MM.1S (cell line): ENCODE measurements at regions not wholly inside any gene's neighbourhood (a gene's known extent, or its start where the extent isn't known, plus 50 kb on each side); places are given as distances from the start of the nearest gene placed in this dataset.

ENCODE experiments used
- DNase-seq: peaks from one replicate; pipeline ENCODE4 v3.0.0-alpha.2; 2015
- H2AFZ ChIP-seq: fragments of 300-600 bp; sonication (generic); 2 replicates; pipeline ENCODE4 v1.6.0; 2016; ENCODE audit warnings: antibody characterized with exemption, low read length
- H3F3A ChIP-seq: fragments of 300-600 bp; sonication (generic); 2 replicates; pipeline ENCODE4 v1.6.1; 2016; ENCODE audit warnings: mild to moderate bottlenecking, antibody characterized with exemption, low read length, moderate library complexity, mixed read lengths; ENCODE audit not compliant: insufficient read depth
- H3K27ac ChIP-seq: fragments of 300-600 bp; sonication (generic); 2 replicates; pipeline ENCODE4 v1.5.1; 2016; ENCODE audit warnings: mild to moderate bottlenecking, low read length
- H3K27me3 ChIP-seq: fragments of 300-600 bp; sonication (generic); replicated peaks from 2 replicates; pipeline ENCODE4 v1.6.0; 2016; ENCODE audit warnings: low read length; ENCODE audit not compliant: insufficient read depth
- H3K36me3 ChIP-seq: fragments of 300-600 bp; sonication (generic); replicated peaks from 2 replicates; pipeline ENCODE4 v1.6.1; 2016; ENCODE audit warnings: mild to moderate bottlenecking, low read length, mixed read lengths; ENCODE audit not compliant: insufficient read depth
- H3K4me1 ChIP-seq: fragments of 300-600 bp; sonication (generic); 2 replicates; pipeline ENCODE4 v1.6.1; 2016; ENCODE audit warnings: low read length, mixed read lengths
- H3K4me2 ChIP-seq: fragments of 300-600 bp; sonication (generic); 2 replicates; pipeline ENCODE4 v1.6.0; 2016; ENCODE audit warnings: low read depth, low read length
- H3K4me3 ChIP-seq: fragments of 300-600 bp; sonication (generic); 2 replicates; pipeline ENCODE4 v1.5.1; 2016; ENCODE audit warnings: low read length, mixed read lengths
- H3K79me2 ChIP-seq: fragments of 300-600 bp; sonication (generic); 2 replicates; pipeline ENCODE4 v1.6.1; 2016; ENCODE audit warnings: mixed run types, low read length, mixed read lengths
- H3K9ac ChIP-seq: fragments of 300-600 bp; sonication (generic); 2 replicates; pipeline ENCODE4 v1.6.1; 2016; ENCODE audit warnings: low read length, mixed read lengths
- H3K9me2 ChIP-seq: fragments of 300-600 bp; sonication (generic); replicated peaks from 2 replicates; pipeline ENCODE4 v1.6.1; 2016; ENCODE audit warnings: mild to moderate bottlenecking, low read length, mixed read lengths; ENCODE audit not compliant: insufficient read depth
- H3K9me3 ChIP-seq: fragments of 300-600 bp; sonication (generic); replicated peaks from 2 replicates; pipeline ENCODE4 v1.6.1; 2016; ENCODE audit warnings: mild to moderate bottlenecking, low read length, mixed read lengths; ENCODE audit not compliant: insufficient read depth
- H4K20me1 ChIP-seq: fragments of 300-600 bp; sonication (generic); 2 replicates; pipeline ENCODE4 v1.6.1; 2016; ENCODE audit warnings: mild to moderate bottlenecking, low read length, moderate library complexity, mixed read lengths; ENCODE audit not compliant: insufficient read depth
- EZH2 ChIP-seq: fragments of 300-600 bp; sonication (generic); optimal IDR thresholded peaks from 2 replicates; pipeline ENCODE3; 2017; ENCODE audit warnings: low read depth, mild to moderate bottlenecking, antibody characterized with exemption, low read length, mixed read lengths
- EZH2phosphoT487 ChIP-seq: fragments of 300-600 bp; sonication (generic); IDR thresholded peaks from 2 replicates; pipeline ENCODE4 v1.6.1; 2018; ENCODE audit warnings: antibody characterized with exemption, low read length
- TF ChIP-seq, protein P1 (sequence below): fragments of 300-600 bp; sonication (generic); IDR thresholded peaks from 2 replicates; pipeline ENCODE4 v1.5.1; 2016; ENCODE audit warnings: antibody characterized with exemption, low read length, mixed read lengths

DNA sequence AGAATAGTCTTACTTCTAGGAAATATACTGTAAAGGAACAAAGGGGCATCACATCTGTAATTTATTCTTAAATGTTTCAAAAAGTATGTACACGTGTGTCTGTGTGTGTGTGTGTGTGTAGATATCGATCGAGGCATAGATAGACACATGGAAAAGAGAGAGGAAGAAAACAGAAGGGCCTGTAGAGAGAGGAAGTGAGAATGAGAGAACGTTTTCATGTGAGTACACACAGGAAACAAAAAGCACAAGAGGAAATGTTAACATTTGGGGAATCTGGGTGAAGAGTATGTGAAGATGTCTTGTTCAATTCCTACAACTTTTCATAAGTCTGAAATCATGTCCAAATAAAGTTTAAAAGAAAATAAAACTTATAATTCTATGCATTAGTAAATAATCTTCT, 286.5 kb upstream of the SORCS1 start:
- H3K36me3 ChIP-seq = no peaks in the 10 kb centered on the region
- no peaks in the 10 kb centered on the region for H4K20me1 ChIP-seq
- no peaks in the 10 kb centered on the region for H3K9me3 ChIP-seq
- H3K9me2 ChIP-seq = no peaks in the 10 kb centered on the region
- H3F3A ChIP-seq = no peaks in the 10 kb centered on the region
- H3K4me2 ChIP-seq = no peak overlapping the region
- H3K9ac ChIP-seq = no peak overlapping the region
- no peaks in the 10 kb centered on the region for H3K4me1 ChIP-seq
- no peak overlapping the region for H3K4me3 ChIP-seq
- TF ChIP-seq EZH2 (no peak), EZH2phosphoT487 (no peak)
- TF ChIP-seq, protein P1, sequence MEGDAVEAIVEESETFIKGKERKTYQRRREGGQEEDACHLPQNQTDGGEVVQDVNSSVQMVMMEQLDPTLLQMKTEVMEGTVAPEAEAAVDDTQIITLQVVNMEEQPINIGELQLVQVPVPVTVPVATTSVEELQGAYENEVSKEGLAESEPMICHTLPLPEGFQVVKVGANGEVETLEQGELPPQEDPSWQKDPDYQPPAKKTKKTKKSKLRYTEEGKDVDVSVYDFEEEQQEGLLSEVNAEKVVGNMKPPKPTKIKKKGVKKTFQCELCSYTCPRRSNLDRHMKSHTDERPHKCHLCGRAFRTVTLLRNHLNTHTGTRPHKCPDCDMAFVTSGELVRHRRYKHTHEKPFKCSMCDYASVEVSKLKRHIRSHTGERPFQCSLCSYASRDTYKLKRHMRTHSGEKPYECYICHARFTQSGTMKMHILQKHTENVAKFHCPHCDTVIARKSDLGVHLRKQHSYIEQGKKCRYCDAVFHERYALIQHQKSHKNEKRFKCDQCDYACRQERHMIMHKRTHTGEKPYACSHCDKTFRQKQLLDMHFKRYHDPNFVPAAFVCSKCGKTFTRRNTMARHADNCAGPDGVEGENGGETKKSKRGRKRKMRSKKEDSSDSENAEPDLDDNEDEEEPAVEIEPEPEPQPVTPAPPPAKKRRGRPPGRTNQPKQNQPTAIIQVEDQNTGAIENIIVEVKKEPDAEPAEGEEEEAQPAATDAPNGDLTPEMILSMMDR = no peak
- no peaks in the 10 kb centered on the region for H3K79me2 ChIP-seq
- no peaks in the 10 kb centered on the region for H3K27me3 ChIP-seq
- no peak for DNase-seq
- no peak overlapping the region for H2AFZ ChIP-seq
- H3K27ac ChIP-seq = no peak overlapping the region

DNA sequence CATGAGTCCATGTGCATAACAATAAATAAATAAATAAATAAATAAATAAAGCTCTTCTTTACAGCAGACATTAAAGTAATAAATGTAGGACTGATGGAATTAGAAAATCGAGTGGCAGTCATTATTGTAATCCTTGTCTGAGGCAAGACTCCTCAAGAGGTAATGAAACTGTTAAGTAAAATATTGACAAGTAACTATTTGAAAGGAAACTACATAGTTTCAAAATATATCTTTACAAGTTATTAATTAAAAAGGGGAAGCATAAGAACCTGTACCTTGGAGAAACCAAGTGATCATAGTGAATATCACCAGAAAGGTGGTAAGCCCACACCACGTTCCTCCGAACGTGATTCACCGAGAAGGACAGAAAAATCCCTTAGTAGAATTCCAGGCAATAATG, 285.6 kb upstream of the SORCS1 start:
- no peaks in the 10 kb centered on the region for H3K27me3 ChIP-seq
- H3K9me2 ChIP-seq = no peaks in the 10 kb centered on the region
- no peak overlapping the region for H3K9ac ChIP-seq
- H4K20me1 ChIP-seq = no peaks in the 10 kb centered on the region
- H3K36me3 ChIP-seq = no peaks in the 10 kb centered on the region
- H2AFZ ChIP-seq = no peak overlapping the region
- H3K4me1 ChIP-seq = no peaks in the 10 kb centered on the region
- H3K9me3 ChIP-seq = no peaks in the 10 kb centered on the region
- no peak for TF ChIP-seq EZH2phosphoT487
- TF ChIP-seq EZH2 = no peak
- TF ChIP-seq, protein P1 = no peak
- H3F3A ChIP-seq = no peaks in the 10 kb centered on the region
- no peak overlapping the region for H3K4me2 ChIP-seq
- H3K79me2 ChIP-seq = no peaks in the 10 kb centered on the region
- no peak overlapping the region for H3K4me3 ChIP-seq
- no peak for DNase-seq
- H3K27ac ChIP-seq = no peak overlapping the region

DNA sequence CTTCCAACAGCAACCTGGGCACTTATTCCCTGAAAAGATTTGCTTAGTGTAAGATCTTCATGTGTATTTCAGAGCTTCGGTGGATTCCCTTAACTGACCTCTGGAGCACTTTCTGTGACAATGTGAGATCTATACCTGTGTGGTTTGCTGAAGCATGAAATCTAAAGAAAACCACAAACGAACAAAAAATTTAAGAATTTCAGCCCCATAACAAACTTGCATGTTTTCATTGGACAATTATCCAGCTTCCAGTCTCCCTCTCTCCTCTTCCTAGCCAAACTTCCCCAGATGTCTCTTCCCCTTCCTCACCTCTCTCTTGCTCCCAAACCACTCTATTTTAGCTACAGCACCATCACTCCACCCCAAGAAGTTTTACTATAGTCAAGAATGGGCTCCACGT, 279.9 kb upstream of the SORCS1 start:
- Histone ChIP-seq H3K9me2 (no peaks in the 10 kb centered on the region; the same call in 1 of the 2 replicates), H3K27ac (no peak overlapping the region), H3K4me2 (no peak overlapping the region), H3K79me2 (no peaks in the 10 kb centered on the region), H3K27me3 (no peaks in the 10 kb centered on the region), H3K9ac (no peak overlapping the region), H3K4me3 (no peak overlapping the region), H3K4me1 (no peaks in the 10 kb centered on the region), H3K9me3 (no peaks in the 10 kb centered on the region), H4K20me1 (no peaks in the 10 kb centered on the region), H3K36me3 (no peaks in the 10 kb centered on the region), H3F3A (no peaks in the 10 kb centered on the region), H2AFZ (no peak overlapping the region)
- TF ChIP-seq, protein P1 = no peak
- DNase-seq = no peak

DNA sequence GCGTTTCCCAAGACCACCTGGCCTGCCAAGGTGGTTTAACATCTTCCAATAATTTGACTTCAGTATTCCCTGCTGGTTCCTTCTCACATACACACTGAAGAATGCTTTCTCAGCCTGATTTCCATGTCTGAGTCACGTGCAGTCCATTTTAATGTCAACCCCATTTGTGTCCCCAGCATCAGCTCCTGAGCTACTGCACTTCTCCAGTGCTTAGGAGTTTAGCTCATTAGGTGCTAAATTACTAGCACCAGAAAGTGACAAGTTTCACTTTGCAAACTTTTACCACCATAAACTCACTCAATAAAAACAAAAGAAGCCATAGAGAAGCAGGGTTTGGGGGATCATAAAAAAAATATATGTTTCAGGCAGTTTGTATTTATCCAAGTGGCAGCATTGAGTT, 279.3 kb upstream of the SORCS1 start:
- Histone ChIP-seq H2AFZ (no peak overlapping the region), H3K9me3 (no peaks in the 10 kb centered on the region), H3K9ac (no peak overlapping the region), H3K4me2 (no peak overlapping the region), H4K20me1 (no peaks in the 10 kb centered on the region), H3K9me2 (no peaks in the 10 kb centered on the region; the same call in 1 of the 2 replicates), H3K4me3 (no peak overlapping the region), H3K79me2 (no peaks in the 10 kb centered on the region), H3F3A (no peaks in the 10 kb centered on the region), H3K36me3 (no peaks in the 10 kb centered on the region), H3K27ac (no peak overlapping the region), H3K4me1 (no peaks in the 10 kb centered on the region), H3K27me3 (no peaks in the 10 kb centered on the region)
- TF ChIP-seq EZH2phosphoT487 (no peak), EZH2 (no peak)
- TF ChIP-seq, protein P1 = no peak
- DNase-seq = no peak
